GM06990 (cell line): ENCODE measurements at regions not wholly inside any gene's neighbourhood (a gene's known extent, or its start where the extent isn't known, plus 50 kb on each side); places are given as distances from the start of the nearest gene placed in this dataset.

Experiments
- DNase-seq: peaks from one replicate; pipeline ENCODE4 v3.0.0-alpha.2; 2011; ENCODE audit not compliant: insufficient read length; ENCODE audit errors: extremely low read depth
- H3K27me3 ChIP-seq: replicated peaks from 2 replicates; pipeline ENCODE4 v1.6.0; 2011; ENCODE audit warnings: low read length; ENCODE audit not compliant: control insufficient read depth, insufficient read depth
- H3K36me3 ChIP-seq: 2 replicates; pipeline ENCODE4 v1.5.1; 2011; ENCODE audit warnings: low read length; ENCODE audit not compliant: control insufficient read depth, insufficient read depth
- H3K4me3 ChIP-seq: replicated peaks from 2 replicates; pipeline ENCODE4 v1.5.1; 2011; ENCODE audit warnings: low read depth, mild to moderate bottlenecking, control low read depth, low read length
- CTCF ChIP-seq: IDR thresholded peaks from 2 replicates; pipeline ENCODE4 v1.5.1; 2011; ENCODE audit warnings: low read length, control low read depth, mild to moderate bottlenecking, inconsistent platforms; ENCODE audit not compliant: insufficient read depth, poor library complexity, severe bottlenecking

- TF ChIP-seq CTCF, result no peak
- no peaks in the 10 kb centered on the region; the same call in 1 of the 2 replicates for H3K27me3 ChIP-seq
- no peaks in the 10 kb centered on the region for H3K36me3 ChIP-seq
- no peak for DNase-seq
- H3K4me3 ChIP-seq, result no peak overlapping the region
Observed at GRCh38 chr16:66293932-66294331, 72.6 kb upstream of the CDH5 start.

- no peak for DNase-seq
- H3K27me3 ChIP-seq, result no peaks in the 10 kb centered on the region; the same call in 1 of the 2 replicates
- no peak overlapping the region for H3K4me3 ChIP-seq
- no peaks in the 10 kb centered on the region for H3K36me3 ChIP-seq
- TF ChIP-seq CTCF, result no peak
Observed at GRCh38 chr16:66293207-66293735, 73.2 kb upstream of the CDH5 start.

- H3K4me3 ChIP-seq, result no peak overlapping the region
- H3K36me3 ChIP-seq, result no peaks in the 10 kb centered on the region
- no peaks in the 10 kb centered on the region; the same call in 1 of the 2 replicates for H3K27me3 ChIP-seq
- TF ChIP-seq CTCF, result no peak
- DNase-seq, result no peak
Observed at GRCh38 chr16:66292241-66292935, 74.1 kb upstream of the CDH5 start.

DNA sequence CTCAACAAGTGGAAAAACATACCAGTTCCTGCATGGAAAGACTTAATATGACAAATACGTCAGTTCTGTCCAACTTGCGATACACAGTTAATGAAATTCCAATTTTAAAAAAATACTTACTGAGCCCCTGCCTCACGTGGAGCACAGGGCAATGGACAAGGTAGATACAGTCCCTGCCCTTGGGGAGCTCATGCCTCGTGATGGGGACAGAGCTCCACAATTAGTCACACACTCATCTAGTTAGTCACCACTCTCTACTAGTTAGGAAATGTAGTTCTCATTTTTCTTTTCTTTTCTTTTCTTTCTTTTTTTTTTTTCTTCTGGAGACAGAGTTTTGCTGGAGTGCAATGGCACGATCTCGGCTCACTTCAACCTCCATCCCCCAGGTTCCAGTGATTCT lies 74.7 kb upstream of the CDH5 start:
- DNase-seq, result no peak
- H3K4me3 ChIP-seq, result no peak overlapping the region
- TF ChIP-seq CTCF, result no peak
- no peaks in the 10 kb centered on the region for H3K36me3 ChIP-seq
- no peaks in the 10 kb centered on the region; the same call in 1 of the 2 replicates for H3K27me3 ChIP-seq

DNA sequence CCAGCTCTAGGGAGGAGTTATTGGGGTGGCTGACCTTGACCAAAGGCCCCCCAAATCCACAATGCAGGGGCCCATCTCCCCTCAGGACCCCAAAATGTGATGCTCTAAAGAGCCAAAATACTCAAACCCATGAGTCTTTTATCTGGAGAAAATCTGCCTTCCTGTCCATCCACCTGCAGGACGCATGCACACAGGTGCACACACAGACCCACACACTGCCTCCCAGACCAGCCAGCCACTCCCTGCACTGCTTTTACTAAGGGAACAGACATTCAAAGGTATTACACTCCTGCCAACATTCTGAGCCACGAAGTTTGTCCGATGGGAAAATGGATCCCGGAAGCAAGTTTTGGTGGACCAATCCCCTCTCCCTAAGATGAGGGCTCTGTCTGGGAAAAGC lies 76.1 kb upstream of the CDH5 start:
- TF ChIP-seq CTCF, result no peak
- DNase-seq, result no peak
- no peaks in the 10 kb centered on the region; the same call in 1 of the 2 replicates for H3K27me3 ChIP-seq
- no peak overlapping the region for H3K4me3 ChIP-seq
- no peaks in the 10 kb centered on the region for H3K36me3 ChIP-seq
